Inflammatory macrophage treated with lipopolysaccharide for 4 hours (primary cell): ENCODE measurements at regions not wholly inside any gene's neighbourhood (a gene's known extent, or its start where the extent isn't known, plus 50 kb on each side); places are given as distances from the start of the nearest gene placed in this dataset.

Source experiments
- DNase-seq: peaks from one replicate; pipeline ENCODE4 v3.0.0-alpha.2; 2020

DNA sequence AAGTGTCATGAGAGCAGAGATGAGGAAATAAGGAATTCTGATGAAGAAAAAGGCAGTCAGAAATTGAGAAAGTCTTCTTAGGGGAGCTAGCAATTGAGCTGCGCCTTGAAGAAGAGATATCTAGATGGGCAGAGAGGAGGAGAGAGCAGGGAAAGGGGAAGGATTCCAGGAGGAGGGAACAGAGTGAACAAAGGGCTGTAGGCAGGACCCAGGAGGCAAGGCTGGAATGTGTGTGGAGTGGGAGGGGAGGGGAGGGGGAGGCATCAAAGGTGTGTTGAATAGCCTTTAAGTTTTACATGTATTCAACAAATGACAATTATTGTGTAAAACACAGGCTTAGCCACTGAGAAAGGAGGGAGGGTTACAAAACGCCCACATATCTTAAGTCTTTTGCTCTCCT is 164.5 kb downstream of the TDRD15 start:
- DNase-seq: peak; percentile 10

DNA sequence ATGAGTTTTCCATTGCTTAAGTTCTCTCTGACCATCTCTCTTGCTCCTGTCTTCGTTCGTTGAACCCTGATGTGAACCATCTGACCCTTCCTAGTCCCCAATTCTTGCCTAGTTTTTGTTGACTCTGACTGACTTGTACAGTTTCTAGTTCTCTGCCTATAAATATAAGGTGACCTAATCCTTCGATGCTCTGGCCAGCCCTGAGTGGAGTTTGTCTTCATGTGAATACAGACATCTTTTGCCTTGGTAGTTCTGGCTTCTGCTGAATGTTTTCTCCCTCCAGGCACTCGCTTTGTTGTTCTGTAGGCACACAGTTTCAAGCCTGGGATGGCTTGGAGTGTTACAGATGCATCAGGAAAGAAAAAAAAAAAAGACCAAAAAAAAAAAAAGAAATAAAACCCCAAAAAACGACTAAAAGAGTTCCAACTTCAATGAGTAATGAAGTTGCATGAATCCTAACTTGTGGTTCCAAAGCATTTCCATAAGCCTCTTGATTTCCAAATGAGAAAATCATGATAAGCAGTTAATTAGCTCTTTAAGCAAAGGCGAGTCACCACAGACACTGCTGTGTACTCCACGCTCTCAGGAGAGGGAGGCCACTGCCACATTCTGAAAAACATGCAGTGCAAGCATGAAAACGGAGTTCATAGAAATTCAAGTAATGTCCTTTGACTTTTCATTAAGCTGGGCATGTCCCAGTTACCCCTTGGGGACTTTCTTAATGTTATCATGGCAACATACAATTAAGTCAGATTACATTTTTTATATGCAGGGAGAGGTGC is 165.2 kb downstream of the TDRD15 start:
- DNase-seq: no peak

DNA sequence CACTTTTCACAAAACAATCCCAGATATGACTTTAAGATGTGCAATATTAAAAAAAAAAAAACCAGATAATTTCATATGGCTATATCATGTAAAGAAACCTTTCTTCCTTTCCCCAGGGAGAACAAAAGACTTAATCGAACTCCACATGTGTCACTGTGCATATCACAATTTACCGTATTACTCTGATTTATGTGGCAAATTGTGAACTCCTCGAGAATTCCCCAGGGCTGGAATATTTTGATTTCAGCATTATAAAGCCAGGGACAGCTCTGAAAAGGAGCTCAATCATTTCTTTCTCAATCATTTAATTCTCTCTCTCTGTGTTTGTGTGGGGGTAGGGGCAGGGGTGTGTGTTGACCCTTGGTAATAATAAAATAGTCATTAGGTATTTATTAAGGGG is 165.8 kb downstream of the TDRD15 start:
- no peak for DNase-seq

DNA sequence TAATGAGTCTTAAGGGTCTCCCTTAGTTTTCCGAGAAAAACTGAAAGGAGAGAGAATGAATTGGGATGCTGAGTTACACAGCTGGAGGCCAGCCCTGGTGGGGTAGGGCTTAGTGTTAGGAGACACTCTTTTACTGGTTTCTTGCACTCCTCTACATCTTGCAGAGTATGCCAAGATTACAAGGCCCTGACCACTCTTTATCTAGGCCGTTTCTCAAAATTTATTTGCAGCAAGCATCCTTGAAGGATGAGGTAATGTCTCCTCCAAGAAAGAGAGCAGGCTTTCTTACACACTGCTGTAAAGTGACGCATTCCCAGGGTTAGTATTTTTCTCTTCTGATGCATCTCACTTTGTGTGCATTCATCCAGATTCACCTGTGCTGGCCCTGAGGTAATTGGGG is 166.2 kb downstream of the TDRD15 start:
- DNase-seq: no peak

DNA sequence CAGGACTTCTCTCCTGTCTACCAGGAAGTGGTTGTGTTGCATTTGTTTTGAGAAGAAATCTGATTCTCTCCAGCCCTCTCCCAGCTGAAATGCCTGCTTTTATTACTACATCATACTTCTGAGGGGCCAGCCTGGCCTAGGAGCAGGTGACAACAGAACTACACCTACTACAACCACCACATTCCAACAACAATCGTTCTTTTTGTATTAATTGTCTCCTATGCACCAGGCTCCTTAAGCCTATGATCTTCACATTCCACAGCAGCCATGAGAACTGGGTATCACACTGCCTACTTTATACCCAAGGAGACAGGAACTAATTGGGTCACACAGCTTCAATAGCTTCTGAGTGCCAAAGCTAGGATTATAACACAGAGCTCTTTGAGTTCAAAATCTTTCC is 167.7 kb downstream of the TDRD15 start:
- DNase-seq: no peak

DNA sequence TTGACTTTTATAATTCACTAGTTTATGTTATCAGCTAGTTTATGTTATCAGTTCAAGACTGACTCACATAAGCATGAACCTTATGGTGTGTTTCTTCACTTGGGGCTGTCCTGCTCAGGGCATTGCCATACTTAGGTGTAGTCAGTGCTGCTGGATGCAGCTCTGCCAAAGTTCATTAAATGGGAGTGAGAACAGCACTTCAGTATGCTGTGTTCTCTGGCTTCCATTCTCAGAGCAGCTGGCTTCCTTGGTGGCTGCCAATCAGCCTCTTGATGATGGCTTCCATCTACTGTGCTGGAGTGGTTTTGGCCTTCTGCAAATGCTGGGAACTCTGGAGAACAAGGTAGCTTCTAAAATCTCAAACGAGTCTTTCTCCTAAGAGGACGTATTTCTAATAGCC is 170.7 kb downstream of the TDRD15 start:
- no peak for DNase-seq

DNA sequence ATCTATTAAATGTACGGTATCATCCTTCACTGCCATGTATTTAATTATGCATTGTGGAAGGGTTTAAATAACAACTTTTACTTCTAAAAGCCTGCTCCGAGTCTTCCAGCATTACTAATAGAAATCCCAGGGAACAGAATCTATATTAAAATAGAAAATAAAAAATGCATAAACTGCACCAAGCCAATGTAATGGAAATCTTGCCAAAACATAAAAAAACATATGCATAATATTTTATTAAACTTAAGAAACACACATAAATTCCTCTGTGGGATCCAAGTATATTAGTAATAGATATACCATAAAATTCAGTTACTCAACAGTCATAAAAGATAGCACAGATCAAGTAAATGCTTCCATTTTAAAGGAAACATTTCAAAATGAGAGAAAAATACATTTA is 175.6 kb downstream of the TDRD15 start:
- no peak for DNase-seq

DNA sequence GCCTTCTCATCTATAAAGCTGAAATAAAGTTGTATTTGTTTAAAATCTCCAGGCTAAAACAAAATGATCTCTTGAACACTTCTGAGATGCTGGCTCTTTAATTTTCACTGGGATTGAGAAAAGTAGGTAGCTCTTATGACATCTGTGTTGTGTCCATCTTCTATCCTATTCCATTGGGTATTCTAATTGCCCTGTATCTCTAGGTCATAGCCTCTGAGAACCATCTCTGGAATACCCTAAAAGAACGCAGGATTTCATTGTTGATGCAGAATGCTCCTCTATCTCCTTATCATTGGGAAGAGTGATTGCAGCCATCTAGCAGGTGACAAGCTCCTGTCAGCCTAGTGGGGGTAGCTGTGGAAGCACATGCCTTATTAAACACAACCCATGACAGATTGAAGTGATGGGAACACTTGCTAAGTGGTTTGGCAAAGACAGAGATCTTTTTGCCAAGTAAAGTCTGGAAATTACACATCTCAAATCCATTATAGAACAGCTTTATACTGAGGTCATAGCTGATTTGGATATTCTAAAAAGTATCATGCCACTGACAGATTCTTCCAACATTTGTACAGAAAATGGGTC is 178.2 kb downstream of the TDRD15 start:
- DNase-seq: no peak

DNA sequence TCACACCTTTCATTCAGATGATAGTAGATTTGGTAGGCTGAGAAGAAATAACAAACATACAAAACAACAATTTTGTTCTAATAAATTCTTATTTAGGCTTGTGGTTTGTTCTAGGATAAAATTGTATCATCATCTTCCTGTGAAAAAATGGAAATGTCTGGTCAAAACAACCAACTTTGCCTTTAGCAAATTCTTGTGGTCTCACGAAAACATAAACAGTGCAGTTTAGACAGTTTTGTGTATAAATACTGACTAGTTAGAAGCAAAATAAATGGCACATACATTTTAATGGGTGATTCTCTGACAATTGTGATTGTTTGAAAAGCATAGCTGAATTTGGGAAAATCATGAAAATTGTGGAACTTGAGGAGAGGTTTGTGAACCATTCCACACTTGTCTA is 180.1 kb downstream of the TDRD15 start:
- DNase-seq: no peak

DNA sequence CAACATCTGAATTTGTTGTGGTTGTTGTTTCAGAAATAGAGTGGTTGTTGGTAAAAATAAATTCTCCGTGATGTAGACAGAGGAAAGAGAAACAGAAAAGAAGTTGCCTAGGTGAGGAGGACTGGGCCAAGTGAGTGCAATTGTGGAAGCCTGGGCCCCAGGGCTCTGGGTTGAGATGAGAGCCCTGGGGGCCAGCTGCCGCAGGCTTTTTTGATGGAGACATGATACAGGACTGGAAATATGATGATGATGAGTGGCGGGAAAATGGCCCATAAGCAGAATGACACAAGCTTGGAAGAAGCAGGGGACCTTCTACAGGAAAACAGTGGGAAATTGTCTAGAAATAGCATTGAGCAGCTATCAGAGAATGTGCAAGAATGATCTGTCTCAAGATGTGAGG is 181.8 kb downstream of the TDRD15 start:
- no peak for DNase-seq

DNA sequence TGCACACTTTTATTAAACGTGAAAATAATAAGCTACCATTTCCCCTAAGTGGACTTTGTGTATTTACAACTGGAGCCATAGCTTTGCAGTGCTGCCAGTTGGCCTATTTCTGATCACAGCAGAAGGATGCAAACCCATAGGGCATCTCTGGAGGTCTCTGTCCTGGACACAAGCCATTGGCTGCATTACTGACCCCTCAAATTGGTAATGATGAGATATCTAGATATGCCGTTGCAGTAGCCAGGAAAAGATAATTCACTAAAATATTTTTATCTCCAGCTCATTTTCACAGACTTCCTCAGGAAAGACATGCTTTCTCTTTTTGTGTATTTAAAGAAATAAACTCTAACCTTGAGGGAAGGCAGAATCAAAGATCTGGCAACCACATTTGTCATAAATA is 182.5 kb downstream of the TDRD15 start:
- DNase-seq: no peak

DNA sequence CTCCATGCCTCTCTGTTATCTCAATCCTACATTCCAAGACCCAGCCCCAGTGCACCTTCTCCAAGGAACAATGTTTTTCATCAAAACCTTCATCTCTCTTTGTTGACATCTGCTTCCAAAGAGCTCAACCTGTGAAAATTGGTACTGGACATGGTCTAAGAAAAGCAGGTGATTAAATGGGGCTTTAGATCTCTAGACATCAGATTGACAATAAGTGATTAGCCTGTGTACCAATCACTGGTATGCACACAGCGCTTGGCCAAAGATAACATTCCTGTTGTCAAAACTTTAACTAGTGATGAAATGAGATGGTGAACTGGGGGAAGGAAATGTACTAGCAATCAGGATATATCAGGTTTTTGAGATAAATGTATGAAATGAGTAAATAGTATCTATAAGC is 183.3 kb downstream of the TDRD15 start:
- DNase-seq: no peak

DNA sequence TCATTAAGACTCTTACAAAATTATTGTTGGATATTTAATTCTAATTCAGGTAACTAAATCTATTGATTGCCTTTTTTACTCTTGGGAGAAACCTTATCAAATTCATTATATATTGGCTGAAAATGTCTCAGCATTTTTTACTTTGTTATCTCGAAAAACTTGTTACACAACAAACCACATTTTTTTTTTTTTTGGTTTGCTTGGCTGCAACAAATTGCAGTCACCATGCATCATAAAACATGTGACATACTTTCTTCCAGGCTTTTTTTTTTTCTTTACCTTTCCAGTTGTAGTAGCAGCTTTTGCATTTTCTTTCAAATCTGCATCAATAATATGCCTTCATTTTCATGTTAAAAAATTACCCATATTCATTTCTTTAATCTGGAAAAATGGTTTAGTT is 186.7 kb downstream of the TDRD15 start:
- peak; percentile 9 for DNase-seq

DNA sequence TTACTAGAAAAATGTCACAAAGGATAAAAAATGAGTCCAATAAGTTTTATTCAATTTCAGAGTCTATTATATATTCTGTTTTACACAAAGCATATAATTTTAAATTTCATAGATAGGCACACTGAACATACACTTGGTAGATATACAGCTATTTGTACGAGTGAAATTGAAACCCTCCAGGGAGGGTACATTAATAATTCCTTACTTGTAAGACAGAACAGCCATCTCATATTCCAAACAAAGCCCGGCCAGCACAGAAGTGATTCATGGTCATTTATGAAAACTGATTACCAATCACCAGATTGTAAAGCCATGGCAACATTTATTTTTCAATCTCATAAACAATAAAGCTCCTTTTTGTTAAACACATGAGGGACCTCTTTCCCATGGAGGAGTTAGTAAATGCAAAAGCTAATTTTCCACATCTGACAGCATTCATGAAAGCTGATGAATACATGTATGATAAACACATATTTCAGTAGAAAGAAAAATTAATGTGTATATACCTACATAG is 190.6 kb downstream of the TDRD15 start:
- no peak for DNase-seq

DNA sequence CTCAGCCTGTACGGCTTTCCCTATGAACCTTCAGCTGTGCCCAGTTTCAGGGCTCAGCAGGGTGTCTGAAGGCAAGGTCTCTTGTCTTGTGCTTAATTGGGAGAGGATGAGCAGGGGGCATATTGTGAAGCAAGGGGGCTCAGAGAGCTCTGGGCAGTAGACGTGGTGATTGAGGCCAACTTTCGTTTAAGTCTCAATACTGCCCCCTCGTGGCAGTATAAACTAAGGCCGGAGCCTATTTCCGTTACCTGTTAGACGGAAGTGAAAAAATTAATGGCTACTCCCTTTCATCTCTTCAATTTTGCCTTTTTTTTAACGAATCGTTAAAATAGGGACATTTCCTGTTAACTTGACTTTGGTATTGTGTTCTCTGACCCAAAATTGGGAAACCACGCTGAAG is 193.4 kb downstream of the TDRD15 start:
- DNase-seq: peak; percentile 73

DNA sequence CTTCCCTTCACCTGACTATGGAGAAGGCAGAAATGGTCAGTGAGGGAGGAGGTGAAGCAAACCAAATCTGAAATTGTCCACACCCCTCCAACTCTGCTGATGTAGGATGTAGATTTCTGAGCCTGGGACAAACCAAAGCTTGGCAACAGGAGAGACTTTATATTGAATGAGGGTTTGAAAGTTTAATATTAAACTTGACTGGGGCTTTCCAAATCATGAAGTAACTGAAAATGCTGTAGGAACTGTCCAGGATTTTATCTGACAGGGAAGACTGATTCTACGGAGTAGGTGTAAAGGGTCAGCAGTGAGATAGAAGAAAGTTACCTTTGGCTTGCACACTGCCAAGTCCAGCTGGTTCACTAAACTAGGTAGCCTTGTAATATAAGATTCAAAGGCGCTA is 194.5 kb downstream of the TDRD15 start:
- no peak for DNase-seq

DNA sequence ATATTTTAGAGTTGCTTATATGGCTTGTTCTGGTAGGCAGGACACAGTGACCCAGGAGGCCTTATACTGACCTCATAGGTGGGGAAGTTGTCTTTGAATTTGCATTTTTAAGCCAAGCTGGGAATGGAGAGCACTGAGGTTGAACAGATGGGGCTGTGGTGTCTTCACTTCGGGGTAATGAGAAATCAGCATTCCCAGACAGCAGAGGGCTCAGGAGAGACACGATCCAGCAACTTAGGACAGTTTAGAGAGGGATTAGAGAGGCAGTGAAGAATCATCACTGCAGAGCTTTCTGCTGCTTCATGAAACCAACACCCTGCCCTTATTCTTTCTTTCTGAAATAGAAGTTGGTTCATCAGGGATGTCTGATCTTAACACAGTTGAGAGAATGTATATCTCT is 202.4 kb downstream of the TDRD15 start:
- DNase-seq: no peak

DNA sequence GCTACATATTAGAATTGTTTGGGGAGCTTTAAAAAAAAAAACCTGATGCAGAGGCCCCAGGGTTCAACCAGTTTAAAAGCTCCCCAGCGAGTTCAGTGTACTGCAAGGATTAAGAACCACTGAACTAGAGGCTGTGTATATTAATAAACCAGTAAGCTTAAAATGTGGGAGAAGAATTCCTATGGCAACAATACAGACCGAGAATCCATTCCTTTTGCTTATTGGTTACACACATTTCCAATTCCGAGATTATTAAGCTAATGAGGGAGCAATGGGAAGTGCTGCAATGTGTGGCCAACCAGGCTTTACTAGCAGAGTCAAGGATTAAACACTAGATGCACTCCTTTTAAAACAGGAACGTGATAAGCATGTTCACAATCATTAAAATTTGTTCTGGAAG is 204.4 kb downstream of the TDRD15 start:
- DNase-seq: no peak

DNA sequence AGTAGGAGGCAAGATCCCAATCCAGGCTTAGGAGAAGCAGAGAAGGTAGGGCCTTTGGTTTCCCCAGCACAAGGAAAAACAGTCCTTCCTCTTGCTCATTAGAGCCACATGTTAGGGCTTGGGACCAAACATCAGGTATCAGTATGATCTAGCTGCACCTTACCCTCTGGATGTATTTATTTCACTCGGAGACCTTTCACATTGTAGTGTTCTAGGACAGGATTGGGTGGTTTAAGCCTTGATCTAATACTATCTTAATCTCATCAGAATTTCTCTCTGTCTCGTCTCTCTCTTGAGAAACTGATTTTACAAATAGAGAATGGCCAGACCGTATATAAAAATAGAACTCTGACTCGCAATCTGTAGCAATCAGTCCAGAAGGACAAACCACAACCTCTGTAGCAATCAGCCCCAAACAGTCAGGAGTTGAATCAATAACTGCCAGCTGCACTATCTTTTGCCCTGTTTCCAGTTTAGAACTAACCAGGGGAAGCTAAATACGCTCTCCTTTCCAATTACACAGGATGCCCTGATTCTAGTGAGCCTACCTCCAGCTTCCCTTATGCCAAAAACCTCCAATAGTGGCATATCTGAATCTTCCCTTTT is 207.1 kb downstream of the TDRD15 start:
- peak; percentile 76 for DNase-seq

DNA sequence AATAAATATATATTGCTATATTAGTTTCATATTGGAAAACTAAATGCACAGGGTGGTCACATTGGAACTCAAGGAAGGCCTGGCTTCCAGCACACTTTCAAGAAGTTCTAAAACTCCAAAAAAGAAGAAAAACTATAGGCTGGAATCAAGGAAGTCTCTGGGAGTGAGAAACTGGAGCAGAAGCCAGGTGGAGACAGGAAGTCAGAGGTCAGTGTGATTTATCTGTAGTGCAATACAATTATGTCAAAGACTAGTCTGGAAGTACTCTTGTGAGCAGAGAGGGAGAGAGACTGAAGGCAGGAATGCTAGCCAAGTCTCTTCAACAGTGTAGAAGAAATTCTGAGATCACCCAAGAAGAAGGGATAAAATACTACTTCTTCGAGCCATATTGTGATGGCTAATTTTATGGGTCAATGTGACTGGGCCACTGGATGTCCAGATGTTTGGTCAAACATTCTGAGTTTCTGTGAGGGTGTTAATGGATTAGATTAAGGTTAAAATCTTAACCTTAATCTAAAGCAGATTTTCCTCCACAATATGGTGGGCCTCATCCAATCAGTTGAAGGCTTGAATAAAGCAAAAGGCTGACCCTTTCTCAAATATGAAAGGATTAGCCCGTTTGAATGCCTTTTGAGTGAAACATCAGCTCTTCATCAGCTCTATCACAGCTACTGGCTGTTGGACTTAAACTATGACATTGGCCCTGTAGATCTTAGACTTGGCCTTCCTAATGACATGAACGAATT is 208.0 kb downstream of the TDRD15 start:
- DNase-seq: no peak

DNA sequence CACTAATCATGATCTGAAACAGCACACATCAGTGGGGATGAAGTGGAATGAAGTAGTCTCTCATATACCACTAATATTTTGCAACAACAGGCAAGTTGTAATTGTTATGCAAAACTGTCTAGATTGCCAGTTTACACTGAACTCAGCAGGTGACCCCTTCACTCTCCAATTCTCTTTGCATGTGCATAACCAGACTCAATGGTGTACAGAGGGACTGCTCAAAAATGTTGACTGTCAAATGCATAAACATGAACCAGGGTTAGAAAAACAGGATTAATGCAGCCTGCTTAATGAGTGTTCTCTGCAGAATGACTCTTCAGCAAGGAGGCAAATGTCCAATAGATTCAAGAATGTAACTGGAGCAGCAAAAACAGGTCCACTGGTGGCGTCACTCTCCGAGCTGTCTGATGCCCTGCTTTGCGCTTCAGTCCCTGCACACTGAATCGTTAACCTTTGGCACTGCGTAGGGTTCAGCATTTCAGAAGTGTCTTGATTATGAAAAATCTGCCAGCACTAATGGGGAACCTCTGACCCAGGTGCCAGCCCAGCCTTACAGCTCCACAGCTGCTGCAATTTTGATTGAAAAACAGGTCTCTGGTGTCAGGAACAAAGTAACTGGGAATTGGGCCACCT is 209.3 kb downstream of the TDRD15 start:
- DNase-seq: no peak

DNA sequence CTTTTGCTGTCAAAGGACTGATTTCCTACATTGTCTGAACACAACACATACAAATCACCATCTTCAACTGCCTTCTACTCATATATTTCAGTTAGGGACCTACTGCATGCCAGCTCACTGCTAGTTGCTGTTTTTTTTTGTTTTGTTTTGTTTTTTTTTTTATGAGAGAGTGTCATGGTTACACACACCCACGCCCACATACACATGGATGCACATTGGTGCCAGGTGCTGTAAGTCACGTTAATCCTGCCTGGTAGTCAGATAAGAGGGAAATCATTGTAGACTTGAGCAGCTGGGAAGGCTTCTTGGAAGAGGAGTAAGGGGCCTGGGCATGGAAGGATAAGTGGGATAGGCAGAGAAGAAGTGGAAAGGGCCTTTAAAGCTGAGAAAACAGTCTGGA is 209.9 kb downstream of the TDRD15 start:
- no peak for DNase-seq

DNA sequence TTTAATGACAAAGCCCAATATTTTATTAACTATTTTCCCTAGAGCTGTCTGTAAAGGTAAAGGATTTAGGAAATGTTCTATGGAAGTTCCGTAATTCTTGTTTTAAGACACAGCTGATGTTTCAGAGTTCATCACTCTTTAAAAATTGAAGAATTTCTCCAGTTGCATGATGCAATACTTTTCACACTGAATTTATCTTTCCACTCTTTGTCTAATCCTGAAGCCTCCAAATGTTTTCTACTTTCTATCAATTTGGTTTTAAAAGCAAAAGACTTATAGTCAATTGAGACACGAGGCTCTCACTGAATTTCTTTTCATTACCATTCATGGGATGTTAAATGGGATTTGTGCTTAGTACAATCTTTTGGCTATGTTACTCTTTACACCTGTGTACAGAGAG is 223.2 kb downstream of the TDRD15 start:
- no peak for DNase-seq
